ENCODE measurements at regions not wholly inside any gene's neighbourhood (a gene's known extent, or its start where the extent isn't known, plus 50 kb on each side); places are given as distances from the start of the nearest gene placed in this dataset.
"Not testable (repeated sequence)": the region's sequence is repeated elsewhere in the genome, so short reads cannot be mapped to it uniquely, and the experiment has no call there.

DNA sequence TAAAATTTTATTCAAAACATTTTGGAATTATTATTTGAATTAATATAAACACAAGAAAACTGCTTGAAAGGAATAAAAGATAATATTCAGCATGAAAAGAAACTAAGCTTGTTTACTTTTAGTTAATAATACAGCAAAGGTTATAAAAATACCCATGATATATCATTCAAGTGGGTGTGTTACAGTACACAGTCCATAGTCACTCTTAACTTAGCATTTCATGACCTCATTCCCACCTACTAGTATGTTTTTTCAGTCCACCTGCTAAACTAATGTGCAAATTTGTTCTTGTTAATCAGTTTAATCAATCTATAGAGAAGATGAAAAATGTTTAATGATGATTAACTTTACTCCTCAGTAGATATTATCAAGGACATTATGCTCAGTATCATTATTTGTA is 841.4 kb upstream of the EPHA7 start:
- DNase-seq (ENCODE audit: low spot score in 2 of 2) (no peak), ATAC-seq (no peak)
- peaks cover 6 to 7% of the 10 kb centered on the region in 2 donors for H3K36me3 Mint-ChIP-seq
- H3K27ac Mint-ChIP-seq: no peak overlapping the region
- H3K9me3 Mint-ChIP-seq: peaks cover 9 to 24% of the 10 kb centered on the region in 2 donors

DNA sequence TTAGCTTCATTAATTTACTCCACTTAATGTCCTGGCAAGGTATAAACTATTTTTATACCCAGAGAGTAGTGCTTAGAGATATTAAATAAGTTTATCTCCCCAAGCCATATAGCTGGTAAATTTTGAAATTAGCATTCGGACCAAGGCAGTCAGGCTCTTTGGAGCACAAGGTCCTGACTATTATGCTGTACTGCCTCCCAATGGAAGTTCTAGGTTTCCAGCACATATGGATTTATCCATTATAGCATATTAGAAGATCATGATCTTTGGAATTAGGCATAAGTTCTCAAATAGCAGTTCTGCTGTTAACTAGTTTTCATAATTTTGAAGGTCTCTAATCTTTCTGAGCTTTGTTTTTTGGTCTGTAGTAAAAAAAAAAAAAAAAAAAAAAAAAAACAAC is 835.3 kb upstream of the EPHA7 start:
- peaks cover 0 to 11% of the 10 kb centered on the region in 2 donors for H3K9me3 Mint-ChIP-seq
- DNase-seq (ENCODE audit: low spot score in 2 of 2) (no peak), ATAC-seq (no peak)
- no peaks in the 10 kb centered on the region for H3K36me3 Mint-ChIP-seq
- H3K27ac Mint-ChIP-seq: no peak overlapping the region

DNA sequence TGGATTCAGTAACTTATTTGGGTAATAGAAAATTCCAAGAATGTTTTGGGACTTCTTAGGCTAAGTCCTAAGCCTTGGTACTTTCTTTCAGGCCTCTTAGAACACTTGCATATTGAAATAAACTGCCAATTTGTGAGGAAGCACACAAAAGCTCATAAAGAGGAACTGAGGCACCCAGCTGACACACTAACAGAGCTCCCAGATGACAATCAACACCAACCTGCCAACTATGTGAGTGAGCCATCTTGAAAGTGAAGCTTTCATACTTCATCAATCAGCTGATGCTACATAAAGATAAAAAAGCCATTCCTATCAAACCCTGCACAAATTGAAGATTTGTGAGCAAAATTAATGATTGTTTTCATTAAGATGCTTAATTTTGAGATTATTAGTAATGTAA is 832.5 kb upstream of the EPHA7 start:
- no peak for ATAC-seq
- H3K36me3 Mint-ChIP-seq: no peaks in the 10 kb centered on the region
- peaks cover 4 to 7% of the 10 kb centered on the region in 2 donors for H3K9me3 Mint-ChIP-seq
- H3K27ac Mint-ChIP-seq: no peak overlapping the region
- DNase-seq (ENCODE audit: low spot score in 2 of 2): no peak

DNA sequence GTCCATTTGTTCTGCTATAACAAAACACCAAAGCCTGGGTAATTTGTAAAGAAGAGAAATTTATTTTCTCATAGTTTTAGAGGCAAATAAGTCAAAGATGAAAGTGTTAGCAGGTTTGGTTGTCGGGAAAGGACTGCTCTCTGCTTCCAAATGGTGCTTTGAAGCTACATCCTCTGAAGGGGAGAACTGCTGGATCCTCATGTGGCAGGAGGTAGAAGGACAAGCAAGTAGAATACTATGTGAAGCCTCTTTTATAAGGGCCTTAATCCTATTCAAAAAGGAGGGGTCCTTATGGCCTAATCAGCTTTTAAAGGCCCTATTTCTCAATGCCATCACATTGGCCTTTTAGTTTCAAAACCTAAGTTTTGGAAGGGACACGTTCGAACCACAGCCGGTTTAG is 826.0 kb upstream of the EPHA7 start:
- ATAC-seq (no peak), DNase-seq (ENCODE audit: low spot score in 2 of 2) (no peak)
- no peak overlapping the region for H3K27ac Mint-ChIP-seq
- no peaks in the 10 kb centered on the region for H3K36me3 Mint-ChIP-seq
- peaks cover 8 to 9% of the 10 kb centered on the region in 2 donors for H3K9me3 Mint-ChIP-seq

DNA sequence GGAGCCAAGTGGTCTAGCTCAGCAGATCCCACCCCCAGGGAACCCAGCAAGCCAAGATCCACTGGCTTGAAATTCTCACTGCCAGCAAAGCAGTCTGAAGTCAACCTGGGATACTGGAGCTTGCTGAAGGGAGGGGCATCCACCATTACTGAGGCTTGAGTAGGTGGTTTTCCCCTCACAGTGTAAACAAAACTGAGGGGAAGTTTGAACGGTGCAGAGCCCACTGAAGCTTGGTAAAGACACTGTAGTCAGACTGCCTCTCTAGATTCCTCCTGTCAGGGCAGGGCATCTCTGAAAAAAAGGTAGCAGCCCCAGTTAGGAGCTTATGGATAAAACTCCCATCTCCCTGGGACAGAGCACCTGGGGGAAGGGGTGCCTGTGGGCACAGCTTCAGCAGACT is 819.5 kb upstream of the EPHA7 start:
- Mint-ChIP-seq H3K9me3 (peaks cover 11 to 14% of the 10 kb centered on the region in 2 donors), H3K27ac (no peak overlapping the region), H3K36me3 (peaks cover 0 to 5% of the 10 kb centered on the region in 2 donors)
- ATAC-seq (no peak), DNase-seq (ENCODE audit: low spot score in 2 of 2) (no peak)

DNA sequence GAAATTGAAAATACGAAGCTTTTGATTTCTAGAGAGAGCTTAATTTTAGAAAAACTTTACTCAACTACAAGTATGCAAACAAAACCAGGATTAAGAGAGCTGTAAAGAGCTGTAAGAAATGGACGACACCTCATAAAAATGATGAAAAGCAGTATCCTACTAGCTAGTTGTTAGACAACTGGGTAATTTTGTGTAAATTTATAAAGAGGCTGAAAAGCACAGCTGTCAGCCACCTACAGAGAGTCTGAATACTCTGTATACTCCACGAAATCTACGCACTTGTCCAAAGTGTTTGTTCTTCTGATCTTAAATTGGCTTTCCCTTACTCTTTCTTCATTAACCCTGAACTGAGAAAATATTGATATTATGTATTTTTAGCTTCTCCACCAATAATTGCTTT is 808.4 kb upstream of the EPHA7 start:
- peaks cover 3 to 7% of the 10 kb centered on the region in 2 donors for H3K9me3 Mint-ChIP-seq
- H3K36me3 Mint-ChIP-seq: no peaks in the 10 kb centered on the region
- DNase-seq (ENCODE audit: low spot score in 2 of 2): no peak
- ATAC-seq: no peak
- H3K27ac Mint-ChIP-seq: no peak overlapping the region

DNA sequence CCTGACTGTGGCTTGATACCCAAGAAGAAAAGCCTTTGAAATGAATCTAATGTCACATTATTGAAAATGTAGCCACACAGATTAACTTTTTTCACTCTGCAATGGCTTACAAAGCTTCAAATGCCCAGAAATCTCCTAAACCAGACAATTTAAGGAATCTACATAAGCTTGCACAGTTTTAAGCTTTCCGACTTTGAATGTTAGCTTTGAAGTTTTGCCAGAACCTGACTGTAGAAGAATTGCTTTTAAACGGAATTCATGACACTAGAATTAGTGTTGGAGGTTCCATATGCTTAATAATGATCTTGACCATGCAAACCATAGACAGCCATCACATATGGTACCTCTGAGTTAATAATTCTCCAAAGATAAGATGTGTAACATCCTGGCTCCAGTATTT is 798.5 kb upstream of the EPHA7 start:
- DNase-seq (ENCODE audit: low spot score in 2 of 2): no peak
- Mint-ChIP-seq H3K27ac (no peak overlapping the region), H3K36me3 (no peaks in the 10 kb centered on the region), H3K9me3 (peaks cover 4 to 9% of the 10 kb centered on the region in 2 donors)
- no peak for ATAC-seq

DNA sequence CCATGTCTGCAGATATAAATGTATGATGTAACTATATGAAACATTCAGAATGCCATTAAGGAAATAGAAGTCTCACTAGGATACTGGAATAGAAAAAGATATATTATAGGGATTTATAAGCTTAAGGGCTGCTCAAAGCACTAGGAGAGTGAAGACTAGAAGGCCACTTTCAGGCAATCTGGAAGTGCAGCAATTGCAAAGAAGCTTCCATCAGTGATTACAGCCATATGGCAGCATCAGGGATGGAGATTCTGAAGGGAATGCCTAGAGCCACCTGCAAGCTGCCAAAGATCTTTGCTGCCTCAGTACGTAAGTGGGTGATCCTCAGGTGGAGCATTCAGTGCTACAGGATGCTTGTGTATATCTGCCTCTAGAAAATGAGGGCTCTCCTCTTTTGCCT is 796.2 kb upstream of the EPHA7 start:
- Mint-ChIP-seq H3K9me3 (peaks cover 0 to 4% of the 10 kb centered on the region in 2 donors), H3K27ac (no peak overlapping the region), H3K36me3 (no peaks in the 10 kb centered on the region)
- ATAC-seq (no peak), DNase-seq (ENCODE audit: low spot score in 2 of 2) (no peak)

DNA sequence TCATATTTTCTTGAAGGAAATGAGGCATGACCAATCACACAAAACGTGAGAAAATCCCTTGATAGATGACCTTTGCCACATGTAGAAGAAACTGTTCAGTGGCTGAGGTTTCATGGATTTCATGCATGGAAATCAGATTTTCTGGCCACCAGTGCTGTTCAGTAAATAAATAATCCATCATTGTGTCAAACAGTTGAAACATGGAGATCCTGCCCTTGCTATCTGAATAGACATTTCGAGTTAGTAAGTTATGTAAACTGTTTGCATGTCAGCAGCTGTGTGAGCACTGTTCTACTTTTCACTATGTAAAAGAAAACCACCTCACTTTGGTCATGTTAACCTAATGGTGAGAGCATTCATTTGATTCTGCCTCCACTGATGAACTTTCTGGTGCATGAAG is 793.9 kb upstream of the EPHA7 start:
- no peak for ATAC-seq
- Mint-ChIP-seq H3K27ac (no peak overlapping the region), H3K36me3 (no peaks in the 10 kb centered on the region), H3K9me3 (no peaks in the 10 kb centered on the region)
- DNase-seq (ENCODE audit: low spot score in 2 of 2): no peak

DNA sequence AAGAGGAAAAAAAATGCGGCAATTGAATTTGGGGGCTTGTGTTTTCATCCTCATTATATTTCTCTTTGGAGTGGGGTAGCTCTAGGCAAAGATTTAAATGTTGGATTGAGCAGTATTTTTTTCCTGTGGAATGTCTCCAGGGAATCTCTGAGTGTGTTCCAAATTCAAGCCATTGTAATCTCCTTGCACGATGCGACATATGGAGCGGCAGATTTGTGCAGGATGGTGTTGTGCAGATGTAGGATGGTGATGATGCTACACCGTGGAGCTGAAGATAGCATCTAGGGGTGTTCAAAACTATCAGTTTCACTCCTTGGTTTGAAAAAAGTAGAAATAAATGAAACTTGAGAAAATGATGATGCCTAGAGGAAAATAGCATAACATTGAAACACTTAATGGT is 777.5 kb upstream of the EPHA7 start:
- Mint-ChIP-seq H3K9me3 (peaks cover 0 to 11% of the 10 kb centered on the region in 2 donors), H3K27ac (no peak overlapping the region), H3K36me3 (no peaks in the 10 kb centered on the region)
- DNase-seq (ENCODE audit: low spot score in 2 of 2) (no peak), ATAC-seq (no peak)

DNA sequence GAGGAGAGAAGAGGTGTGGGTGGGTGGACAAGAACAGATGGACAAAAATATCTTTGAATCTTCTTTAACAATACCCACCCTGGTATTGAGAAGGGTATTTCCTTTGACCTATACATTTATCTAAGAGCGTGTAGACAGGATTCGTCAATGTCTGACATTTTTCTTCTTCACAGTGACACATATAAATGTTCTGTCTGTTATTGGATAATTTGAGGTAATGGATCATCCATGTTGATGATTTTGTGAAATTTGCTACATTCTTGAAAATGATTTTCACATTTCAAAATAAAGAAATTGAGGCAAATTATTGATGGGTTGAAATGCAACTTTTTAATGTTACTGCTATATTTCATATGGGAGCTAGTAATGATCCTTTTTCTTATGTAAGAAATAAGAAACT is 770.7 kb upstream of the EPHA7 start:
- Mint-ChIP-seq H3K27ac (no peak overlapping the region), H3K9me3 (peaks cover 14 to 17% of the 10 kb centered on the region in 2 donors), H3K36me3 (no peaks in the 10 kb centered on the region)
- ATAC-seq (no peak), DNase-seq (ENCODE audit: low spot score in 2 of 2) (no peak)

DNA sequence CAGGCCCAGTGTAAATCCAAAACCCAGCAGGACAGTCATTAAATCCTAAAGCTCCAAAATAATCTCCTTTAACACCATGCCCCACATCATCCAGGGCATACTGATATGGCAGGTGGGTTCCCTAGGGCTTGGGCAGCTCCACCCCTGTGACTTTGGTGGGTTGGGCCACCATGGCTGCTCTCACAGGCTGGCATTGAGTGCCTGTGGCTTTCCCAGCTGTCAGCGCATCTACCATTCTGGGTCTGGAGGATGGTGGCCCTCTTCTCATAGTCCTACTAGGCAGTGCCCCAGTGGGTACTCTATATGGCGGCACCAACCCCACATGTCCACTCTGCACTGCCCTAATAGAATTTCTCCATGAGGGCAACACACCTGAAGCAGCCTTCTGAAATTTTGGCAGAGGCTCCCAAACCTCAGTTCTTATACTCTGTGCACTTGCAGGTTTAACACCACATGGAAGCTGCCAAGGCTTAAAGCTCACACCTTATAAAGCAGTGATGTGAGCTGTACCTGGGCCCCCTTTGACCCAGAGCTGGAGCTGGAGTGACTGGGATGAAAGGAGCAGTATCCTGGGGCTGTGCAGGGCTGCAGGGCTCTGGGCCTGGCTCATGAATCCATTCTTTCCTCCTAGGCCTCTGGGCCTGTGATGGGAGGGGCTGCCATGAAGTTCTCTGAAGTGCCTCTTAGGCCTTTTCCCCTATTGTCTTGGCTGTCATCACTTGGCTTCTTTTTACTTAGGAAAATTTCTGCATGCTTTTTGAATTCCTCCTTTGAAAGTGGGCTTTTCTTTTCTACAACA is 765.5 kb upstream of the EPHA7 start:
- Mint-ChIP-seq H3K36me3 (peaks cover 0 to 4% of the 10 kb centered on the region in 2 donors), H3K27ac (no peak overlapping the region), H3K9me3 (peaks cover 18 to 26% of the 10 kb centered on the region in 2 donors)
- ATAC-seq (no peak), DNase-seq (ENCODE audit: low spot score in 2 of 2) (no peak)

DNA sequence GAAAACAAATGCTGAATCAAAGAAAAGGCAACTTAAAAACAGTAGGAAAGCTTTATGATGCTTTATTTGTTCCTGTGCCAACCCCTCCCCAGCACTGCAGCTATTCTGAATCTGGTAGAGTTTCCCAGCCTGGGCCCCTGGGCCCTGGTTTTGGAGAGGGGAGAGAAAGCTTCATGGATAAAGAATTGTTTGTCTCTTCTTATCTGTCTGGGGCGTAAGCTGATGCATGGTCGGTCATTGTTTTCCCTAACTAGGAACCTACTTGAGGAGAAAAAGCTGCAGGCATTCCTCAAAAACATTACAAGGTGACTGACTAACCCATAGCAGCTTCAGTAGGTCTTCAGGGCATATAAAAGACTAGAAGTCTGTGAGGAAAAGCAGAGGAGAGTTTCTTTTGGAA is 758.1 kb upstream of the EPHA7 start:
- no peaks in the 10 kb centered on the region for H3K36me3 Mint-ChIP-seq
- ATAC-seq (no peak), DNase-seq (ENCODE audit: low spot score in 2 of 2) (no peak)
- H3K9me3 Mint-ChIP-seq: no peaks in the 10 kb centered on the region
- H3K27ac Mint-ChIP-seq: no peak overlapping the region

DNA sequence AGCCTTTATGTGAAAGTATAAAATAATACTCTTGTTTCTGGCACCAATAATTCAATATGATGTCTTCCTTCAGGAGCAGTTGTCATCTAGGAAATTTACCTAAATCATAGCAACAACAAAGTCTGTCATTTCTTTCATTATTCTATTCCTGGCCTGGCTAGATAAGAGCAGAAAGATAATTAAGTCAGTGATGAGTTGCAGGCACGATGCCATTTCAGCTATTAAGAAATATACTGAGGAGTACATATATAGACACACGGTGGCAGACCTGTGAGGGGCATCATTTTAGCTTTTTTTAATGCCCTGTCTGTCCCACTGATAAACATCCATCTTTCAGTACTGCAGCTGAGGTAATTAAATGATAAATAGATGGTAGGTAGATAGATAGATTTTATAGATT is 756.1 kb upstream of the EPHA7 start:
- DNase-seq (ENCODE audit: low spot score in 2 of 2) (no peak), ATAC-seq (no peak)
- H3K27ac Mint-ChIP-seq: no peak overlapping the region
- H3K9me3 Mint-ChIP-seq: peaks cover 7 to 10% of the 10 kb centered on the region in 2 donors
- H3K36me3 Mint-ChIP-seq: no peaks in the 10 kb centered on the region

DNA sequence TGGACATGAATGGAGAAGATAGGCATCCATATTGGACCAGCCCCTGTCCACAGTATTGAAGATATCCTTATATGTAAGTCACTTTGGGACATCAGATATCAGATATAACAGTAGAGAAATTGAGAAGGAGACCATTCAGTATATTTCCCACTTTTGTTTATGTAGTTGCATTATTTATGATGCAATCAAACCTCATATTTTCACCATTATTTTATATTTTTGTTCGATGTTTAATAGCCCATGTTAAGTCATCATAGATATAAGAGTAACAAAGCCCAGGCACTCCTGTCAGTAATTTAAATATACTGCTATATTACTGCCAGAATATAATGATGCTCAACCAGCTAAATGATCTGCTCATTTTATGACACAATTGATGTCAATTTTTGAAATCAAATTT is 744.5 kb upstream of the EPHA7 start:
- ATAC-seq (no peak), DNase-seq (ENCODE audit: low spot score in 2 of 2) (no peak)
- H3K36me3 Mint-ChIP-seq: peaks cover 0 to 6% of the 10 kb centered on the region in 2 donors
- H3K9me3 Mint-ChIP-seq: peaks cover 25 to 39% of the 10 kb centered on the region in 2 donors
- H3K27ac Mint-ChIP-seq: no peak overlapping the region

DNA sequence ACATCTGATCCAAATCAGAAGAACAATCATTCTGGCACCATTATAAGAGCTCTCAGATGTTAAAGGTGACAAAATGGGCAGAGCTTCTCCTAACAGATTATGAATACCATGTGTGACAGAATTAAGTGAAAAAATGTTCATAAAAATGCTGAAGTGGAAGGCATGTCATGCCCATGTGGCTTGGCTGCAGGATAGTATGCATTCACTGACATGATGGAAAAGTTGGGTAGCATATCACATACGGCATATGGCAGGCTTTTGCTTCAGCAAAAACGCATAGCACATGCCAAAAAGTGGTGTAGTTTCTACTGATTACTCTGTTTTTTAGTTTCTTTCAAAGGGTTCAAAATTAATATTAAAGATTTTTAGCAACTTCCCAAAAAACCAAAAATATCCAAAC is 731.5 kb upstream of the EPHA7 start:
- Mint-ChIP-seq H3K36me3 (no peaks in the 10 kb centered on the region), H3K9me3 (peaks cover 7 to 14% of the 10 kb centered on the region in 2 donors), H3K27ac (no peak overlapping the region)
- ATAC-seq (no peak), DNase-seq (ENCODE audit: low spot score in 2 of 2) (no peak)

DNA sequence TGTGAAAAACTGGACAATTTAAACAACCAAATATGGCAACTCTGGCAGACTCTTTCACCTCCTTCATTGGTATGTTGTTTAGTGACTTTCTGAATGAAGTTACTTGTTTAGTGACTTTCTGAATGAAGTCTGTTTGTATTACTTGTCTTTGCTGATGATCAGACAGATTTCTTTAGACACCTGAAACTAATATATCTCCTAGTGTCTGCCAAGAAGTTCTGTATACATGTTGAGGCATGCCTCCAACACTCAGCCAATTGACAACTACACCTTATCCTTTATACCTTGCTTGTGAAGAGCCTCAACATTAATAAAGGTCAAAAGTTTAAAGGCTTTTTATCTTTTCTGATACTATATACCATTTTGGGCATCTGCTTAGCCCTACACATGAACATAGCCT is 725.4 kb upstream of the EPHA7 start:
- H3K9me3 Mint-ChIP-seq: peaks cover 4 to 7% of the 10 kb centered on the region in 2 donors
- ATAC-seq (no peak), DNase-seq (ENCODE audit: low spot score in 2 of 2) (no peak)
- H3K36me3 Mint-ChIP-seq: no peaks in the 10 kb centered on the region
- no peak overlapping the region for H3K27ac Mint-ChIP-seq

DNA sequence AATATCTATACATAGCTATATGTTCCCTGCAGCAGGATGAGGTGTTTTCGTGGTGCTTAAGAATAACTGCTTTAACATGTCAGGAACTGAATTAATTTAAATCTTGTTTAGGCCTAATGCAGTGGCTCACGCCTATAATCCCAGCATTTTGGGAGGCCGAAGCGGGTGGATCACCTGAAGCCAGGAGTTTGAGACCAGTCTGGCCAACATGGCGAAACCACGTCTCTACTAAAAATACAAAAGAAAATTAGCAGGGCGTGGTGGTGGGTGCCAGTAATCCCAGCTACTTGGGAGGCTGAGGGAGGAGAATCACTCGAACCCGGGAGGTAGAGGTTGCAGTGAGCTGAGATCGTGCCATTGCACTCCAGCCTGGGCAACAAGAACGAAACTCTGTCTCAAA is 717.8 kb upstream of the EPHA7 start:
- H3K27ac Mint-ChIP-seq; DNase-seq (ENCODE audit: low spot score in 2 of 2); H3K36me3 Mint-ChIP-seq; ATAC-seq: not testable (repeated sequence)
- H3K9me3 Mint-ChIP-seq: peaks cover 0 to 12% of the 10 kb centered on the region in 2 donors
